IPS-18a (cell line): ENCODE measurements at regions not wholly inside any gene's neighbourhood (a gene's known extent, or its start where the extent isn't known, plus 50 kb on each side); places are given as distances from the start of the nearest gene placed in this dataset.
A peak's percentile ranks its signal among the peaks of the same experiment; 100 is the strongest.

Experiments used
- H3K27ac ChIP-seq: one replicate; pipeline ENCODE4 v1.5.1; 2013; ENCODE audit warnings: low read length
- H3K27me3 ChIP-seq: one replicate; pipeline ENCODE4 v1.6.1; 2013; ENCODE audit warnings: mild to moderate bottlenecking, low read length; ENCODE audit not compliant: control insufficient read depth, insufficient read depth
- H3K36me3 ChIP-seq: one replicate; pipeline ENCODE4 v1.6.1; 2013; ENCODE audit warnings: low read depth, low read length; ENCODE audit not compliant: control insufficient read depth
- H3K4me1 ChIP-seq: one replicate; pipeline ENCODE4 v1.6.1; 2013; ENCODE audit warnings: low read depth, low read length; ENCODE audit not compliant: control insufficient read depth
- H3K4me3 ChIP-seq: one replicate; pipeline ENCODE4 v1.5.1; 2013; ENCODE audit warnings: low read length
- H3K9ac ChIP-seq: one replicate; pipeline ENCODE4 v1.6.1; 2013; ENCODE audit warnings: mild to moderate bottlenecking, low read length, moderate library complexity
- H3K9me3 ChIP-seq: one replicate; pipeline ENCODE4 v1.6.1; 2013; ENCODE audit warnings: low read depth, low read length; ENCODE audit not compliant: control insufficient read depth

GRCh38 chr22:47694536-47695130, 932.2 kb downstream of the TBC1D22A start:
- Histone ChIP-seq H3K4me1 (no peaks in the 10 kb centered on the region), H3K9me3 (no peaks in the 10 kb centered on the region), H3K4me3 (no peak overlapping the region), H3K27me3 (no peaks in the 10 kb centered on the region), H3K9ac (no peak overlapping the region), H3K36me3 (no peaks in the 10 kb centered on the region), H3K27ac (no peak overlapping the region)

- Histone ChIP-seq H3K4me1 (no peaks in the 10 kb centered on the region), H3K9me3 (no peaks in the 10 kb centered on the region), H3K27ac (no peak overlapping the region)
These were observed 931.2 kb downstream of the TBC1D22A start for GRCh38 chr22:47693606-47694005.

GRCh38 chr22:47692811-47693210, 930.4 kb downstream of the TBC1D22A start:
- Histone ChIP-seq H3K36me3 (no peaks in the 10 kb centered on the region), H3K9me3 (no peaks in the 10 kb centered on the region), H3K27ac (no peak overlapping the region), H3K4me3 (no peak overlapping the region), H3K9ac (no peak overlapping the region), H3K27me3 (no peaks in the 10 kb centered on the region), H3K4me1 (no peaks in the 10 kb centered on the region)

More at GRCh38 chr22:47693606-47694005, 931.2 kb downstream of the TBC1D22A start:
- no peak overlapping the region for H3K4me3 ChIP-seq
- no peak overlapping the region for H3K9ac ChIP-seq
- no peaks in the 10 kb centered on the region for H3K36me3 ChIP-seq
- H3K27me3 ChIP-seq, result no peaks in the 10 kb centered on the region

- Histone ChIP-seq H3K36me3 (no peaks in the 10 kb centered on the region), H3K27me3 (no peaks in the 10 kb centered on the region), H3K4me1 (no peaks in the 10 kb centered on the region), H3K27ac (no peak overlapping the region), H3K9ac (no peak overlapping the region), H3K4me3 (no peak overlapping the region), H3K9me3 (no peaks in the 10 kb centered on the region)
These were observed 928.9 kb downstream of the TBC1D22A start for GRCh38 chr22:47691152-47691895.

GRCh38 chr22:47690586-47690985, 928.1 kb downstream of the TBC1D22A start:
- Histone ChIP-seq H3K9me3 (no peaks in the 10 kb centered on the region), H3K4me1 (no peaks in the 10 kb centered on the region), H3K4me3 (no peak overlapping the region), H3K36me3 (no peaks in the 10 kb centered on the region), H3K9ac (no peak overlapping the region), H3K27ac (no peak overlapping the region), H3K27me3 (no peaks in the 10 kb centered on the region)

GRCh38 chr22:47690166-47690565, 927.7 kb downstream of the TBC1D22A start:
- Histone ChIP-seq H3K36me3 (no peaks in the 10 kb centered on the region), H3K4me1 (no peaks in the 10 kb centered on the region), H3K27me3 (no peaks in the 10 kb centered on the region), H3K27ac (no peak overlapping the region), H3K4me3 (no peak overlapping the region), H3K9ac (no peak overlapping the region), H3K9me3 (no peaks in the 10 kb centered on the region)

- no peak overlapping the region for H3K27ac ChIP-seq
- H3K9ac ChIP-seq, result no peak overlapping the region
- H3K36me3 ChIP-seq, result no peaks in the 10 kb centered on the region
- no peaks in the 10 kb centered on the region for H3K27me3 ChIP-seq
- no peaks in the 10 kb centered on the region for H3K9me3 ChIP-seq
- H3K4me1 ChIP-seq, result no peaks in the 10 kb centered on the region
- H3K4me3 ChIP-seq, result no peak overlapping the region
These were observed 925.3 kb downstream of the TBC1D22A start for GRCh38 chr22:47687776-47688175.

- H3K4me1 ChIP-seq, result no peaks in the 10 kb centered on the region
- no peaks in the 10 kb centered on the region for H3K27me3 ChIP-seq
- no peak overlapping the region for H3K27ac ChIP-seq
- H3K36me3 ChIP-seq, result no peaks in the 10 kb centered on the region
- H3K4me3 ChIP-seq, result no peak overlapping the region
- no peaks in the 10 kb centered on the region for H3K9me3 ChIP-seq
- H3K9ac ChIP-seq, result no peak overlapping the region
These were observed 924.9 kb downstream of the TBC1D22A start for GRCh38 chr22:47687346-47687655.

- Histone ChIP-seq H3K27me3 (no peaks in the 10 kb centered on the region), H3K9ac (no peak overlapping the region), H3K9me3 (no peaks in the 10 kb centered on the region), H3K27ac (no peak overlapping the region), H3K4me3 (no peak overlapping the region), H3K4me1 (no peaks in the 10 kb centered on the region), H3K36me3 (no peaks in the 10 kb centered on the region)
These were observed 924.3 kb downstream of the TBC1D22A start for GRCh38 chr22:47686594-47687345.

GRCh38 chr22:47681411-47682165, 919.1 kb downstream of the TBC1D22A start:
- Histone ChIP-seq H3K36me3 (no peaks in the 10 kb centered on the region), H3K4me3 (no peak overlapping the region), H3K27me3 (no peaks in the 10 kb centered on the region), H3K27ac (no peak overlapping the region), H3K4me1 (peaks cover 33% of the 10 kb centered on the region), H3K9me3 (no peaks in the 10 kb centered on the region), H3K9ac (no peak overlapping the region)

GRCh38 chr22:47678636-47679287, 916.3 kb downstream of the TBC1D22A start:
- Histone ChIP-seq H3K9me3 (no peaks in the 10 kb centered on the region), H3K4me3 (peak overlapping the region; percentile 42), H3K4me1 (peaks cover 38% of the 10 kb centered on the region), H3K27ac (no peak overlapping the region), H3K9ac (no peak overlapping the region), H3K27me3 (peaks cover 6% of the 10 kb centered on the region), H3K36me3 (no peaks in the 10 kb centered on the region)
